ENCODE measurements at regions not wholly inside any gene's neighbourhood (a gene's known extent, or its start where the extent isn't known, plus 50 kb on each side); places are given as distances from the start of the nearest gene placed in this dataset.
A peak's percentile ranks its signal among the peaks of the same experiment; 100 is the strongest.

DNA sequence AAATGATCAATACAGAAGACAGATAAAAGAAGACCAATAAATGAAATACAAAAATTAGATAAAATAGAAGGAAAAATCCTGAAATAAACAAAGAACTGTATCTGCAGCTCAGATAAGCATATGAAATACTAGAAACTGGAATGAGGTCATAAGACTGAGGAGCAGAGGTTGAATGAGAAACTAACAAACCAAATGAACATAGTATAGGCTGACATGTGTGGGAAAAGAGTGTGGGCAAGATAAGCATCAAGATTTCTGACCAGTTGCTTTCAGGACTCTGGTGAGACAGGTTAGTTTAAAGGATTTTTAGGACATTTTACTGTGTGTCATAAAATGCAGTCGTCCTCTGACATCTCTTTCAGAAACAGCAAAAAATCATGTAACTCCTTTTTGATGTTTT lies 2073.2 kb upstream of the TENM3 start:
- no peaks in the 10 kb centered on the region for H3K4me1 ChIP-seq (replicated peaks in 1 of 2)
- in situ Hi-C loops (cut with MboI; ENCODE audit: low pct_unique_long_range_greater_than_20kb in 2 of 9, low sequenced_read_pairs in 9 of 9, unreplicated experiment in 9 of 9): no loop called here
- no peak for ATAC-seq (replicated peaks in 6 of 8)
- WGBS, 10 experiments: 0 to 94% (median 60%) methylated on average over 1 of the region's 1 CpG; no CpG with 5 or more reads in 3 of the 10 experiments
- no peak overlapping the region for H3K27ac ChIP-seq
- no peak overlapping the region for H3K4me3 ChIP-seq

DNA sequence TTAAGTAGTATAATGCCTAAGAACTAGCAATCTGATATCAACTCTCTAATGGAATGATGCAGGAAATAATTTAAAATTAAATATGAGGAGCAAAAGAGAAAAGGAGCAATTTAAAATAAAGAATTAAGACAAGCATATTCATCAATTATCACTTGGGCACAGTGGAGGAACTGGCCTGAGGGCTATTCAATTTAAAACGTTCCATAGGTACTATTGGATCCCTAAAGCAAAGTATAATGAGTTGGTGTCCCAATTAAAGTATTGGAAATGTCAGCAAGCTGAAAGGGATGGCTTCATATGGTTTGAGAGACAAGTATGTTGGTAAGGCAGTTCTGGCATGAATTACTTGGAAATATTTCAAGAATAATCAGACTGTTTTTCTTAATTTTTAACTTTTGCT lies 2064.1 kb upstream of the TENM3 start:
- WGBS, 10 experiments: 0 to 82% (median 28%) methylated on average over 1 of the region's 1 CpG; no CpG with 5 or more reads in 2 of the 10 experiments
- in situ Hi-C loops (cut with MboI; ENCODE audit: low pct_unique_long_range_greater_than_20kb in 2 of 9, low sequenced_read_pairs in 9 of 9, unreplicated experiment in 9 of 9): no loop called here
- ATAC-seq (replicated peaks in 6 of 8): no peak

GRCh38 chr4:180189666-180190065 lies 2053.5 kb upstream of the TENM3 start:
- H3K4me3 ChIP-seq: no peak overlapping the region
- no peaks in the 10 kb centered on the region for H3K4me1 ChIP-seq (replicated peaks in 1 of 2)
- H3K27ac ChIP-seq: no peak overlapping the region
- ATAC-seq (replicated peaks in 6 of 8): no peak
- WGBS, 10 experiments: 0 to 100% (median 95%) methylated on average over 1 of the region's 1 CpG; no CpG with 5 or more reads in 4 of the 10 experiments
- in situ Hi-C loops (cut with MboI; ENCODE audit: low pct_unique_long_range_greater_than_20kb in 2 of 9, low sequenced_read_pairs in 9 of 9, unreplicated experiment in 9 of 9): no loop called here

More for the DNA sequence above, 2064.1 kb upstream of the TENM3 start:
- Histone ChIP-seq H3K4me3 (no peak overlapping the region), H3K27ac (no peak overlapping the region), H3K4me1 (replicated peaks in 1 of 2) (no peaks in the 10 kb centered on the region)

DNA sequence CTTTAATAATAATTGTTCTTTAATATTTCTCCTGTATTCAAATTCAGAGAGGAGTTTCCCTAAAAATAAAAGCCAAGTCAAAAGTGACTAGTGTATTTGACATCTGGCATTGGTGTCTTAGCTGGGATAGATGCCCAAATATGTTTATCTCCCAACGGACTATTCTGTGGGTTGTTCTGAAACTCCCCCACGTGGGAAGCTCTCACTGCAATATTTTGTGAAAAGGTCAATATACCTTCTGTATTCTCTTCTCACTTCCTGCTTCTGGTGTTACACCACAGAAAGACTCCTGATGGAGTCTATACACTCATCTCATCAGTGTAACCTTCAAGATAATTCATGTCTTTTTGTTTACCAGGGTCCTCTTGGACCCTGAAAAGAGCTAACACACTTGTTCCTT lies 2052.8 kb upstream of the TENM3 start:
- Histone ChIP-seq H3K4me3 (no peak overlapping the region), H3K27ac (no peak overlapping the region), H3K4me1 (replicated peaks in 1 of 2) (no peaks in the 10 kb centered on the region)
- in situ Hi-C loops (cut with MboI; ENCODE audit: low pct_unique_long_range_greater_than_20kb in 2 of 9, low sequenced_read_pairs in 9 of 9, unreplicated experiment in 9 of 9): no loop called here
- WGBS, 10 experiments: 0 to 100% (median 81%) methylated on average over 1 to 2 of the region's 2 CpGs
- ATAC-seq (replicated peaks in 6 of 8): no peak

- no peak overlapping the region for H3K27ac ChIP-seq
- H3K4me1 ChIP-seq (replicated peaks in 1 of 2): peaks cover 0 to 2% of the 10 kb centered on the region in 2 donors
- WGBS, 10 experiments: 6 to 100% (median 52%) methylated on average over 2 to 5 of the region's 6 CpGs; no CpG with 5 or more reads in 1 of the 10 experiments
- peak in 1 of 8 experiments; percentile 37 for ATAC-seq (replicated peaks in 6 of 8)
- H3K4me3 ChIP-seq: no peak overlapping the region
- in situ Hi-C loops (cut with MboI; ENCODE audit: low pct_unique_long_range_greater_than_20kb in 2 of 9, low sequenced_read_pairs in 9 of 9, unreplicated experiment in 9 of 9): no loop called here
These were observed 2045.7 kb upstream of the TENM3 start for GRCh38 chr4:180197471-180197870.

DNA sequence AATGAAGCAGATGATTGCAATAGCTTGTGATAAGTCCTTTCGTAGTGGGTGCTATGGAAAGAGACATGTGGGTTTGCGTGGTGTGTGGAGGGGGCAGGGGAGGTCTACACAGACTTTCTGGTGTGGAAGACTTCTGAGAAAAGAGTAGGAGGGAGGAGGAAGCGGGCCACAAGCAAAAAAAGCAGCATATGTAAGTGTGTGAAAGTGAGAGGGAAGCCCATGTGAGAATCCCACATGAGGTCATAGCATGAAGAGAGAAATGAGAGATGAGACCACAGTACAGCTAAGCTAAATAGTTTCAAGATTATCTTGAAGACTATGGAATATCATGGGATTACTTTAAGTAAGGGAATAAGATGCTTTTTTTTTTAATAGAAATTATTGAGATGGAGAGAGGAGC lies 2039.9 kb upstream of the TENM3 start:
- no peak for ATAC-seq (replicated peaks in 6 of 8)
- H3K27ac ChIP-seq: no peak overlapping the region
- in situ Hi-C loops (cut with MboI; ENCODE audit: low pct_unique_long_range_greater_than_20kb in 2 of 9, low sequenced_read_pairs in 9 of 9, unreplicated experiment in 9 of 9): no loop called here
- WGBS, 10 experiments: 8 to 100% (median 94%) methylated on average over 1 to 3 of the region's 3 CpGs; no CpG with 5 or more reads in 3 of the 10 experiments
- H3K4me3 ChIP-seq: no peak overlapping the region
- peaks cover 0 to 4% of the 10 kb centered on the region in 2 donors for H3K4me1 ChIP-seq (replicated peaks in 1 of 2)

DNA sequence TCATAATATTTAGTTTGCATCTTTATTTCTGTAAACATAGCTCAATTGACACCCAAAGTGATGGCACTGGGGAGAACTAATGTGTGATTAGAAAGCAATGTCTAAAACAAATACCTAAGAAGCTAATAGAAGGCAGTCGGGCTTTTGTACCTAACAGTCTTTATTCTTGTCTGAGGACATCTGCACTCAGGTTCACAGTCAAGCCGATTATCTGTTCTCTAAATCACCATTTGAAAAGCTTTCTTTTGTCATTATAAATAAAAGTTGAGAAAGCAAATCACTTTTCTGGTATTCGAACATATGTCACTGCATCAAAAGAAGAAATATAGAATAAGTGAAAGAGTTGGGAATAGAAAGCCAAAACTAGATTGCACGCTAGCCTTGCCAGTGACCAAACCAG lies 2037.9 kb upstream of the TENM3 start:
- Histone ChIP-seq H3K27ac (no peak overlapping the region), H3K4me3 (no peak overlapping the region), H3K4me1 (replicated peaks in 1 of 2) (peaks cover 0 to 4% of the 10 kb centered on the region in 2 donors)
- 7 to 76% (median 39%) methylated on average over 2 to 4 of the region's 4 CpGs for WGBS, 10 experiments
- peak in 1 of 8 experiments; percentile 36 for ATAC-seq (replicated peaks in 6 of 8)
- in situ Hi-C loops (cut with MboI; ENCODE audit: low pct_unique_long_range_greater_than_20kb in 2 of 9, low sequenced_read_pairs in 9 of 9, unreplicated experiment in 9 of 9): no loop called here

GRCh38 chr4:180207921-180208320 lies 2035.3 kb upstream of the TENM3 start:
- no peak overlapping the region for H3K4me3 ChIP-seq
- in situ Hi-C loops (cut with MboI; ENCODE audit: low pct_unique_long_range_greater_than_20kb in 2 of 9, low sequenced_read_pairs in 9 of 9, unreplicated experiment in 9 of 9): no loop called here
- H3K4me1 ChIP-seq (replicated peaks in 1 of 2): peaks cover 0 to 4% of the 10 kb centered on the region in 2 donors
- H3K27ac ChIP-seq: no peak overlapping the region
- peak in 1 of 8 experiments; percentile 39 for ATAC-seq (replicated peaks in 6 of 8)
- WGBS, 10 experiments: 17 to 100% (median 92%) methylated on average over 1 of the region's 1 CpG; no CpG with 5 or more reads in 3 of the 10 experiments

- H3K27ac ChIP-seq: no peak overlapping the region
- no peak for ATAC-seq (replicated peaks in 6 of 8)
- in situ Hi-C loops (cut with MboI; ENCODE audit: low pct_unique_long_range_greater_than_20kb in 2 of 9, low sequenced_read_pairs in 9 of 9, unreplicated experiment in 9 of 9): no loop called here
- no peaks in the 10 kb centered on the region for H3K4me1 ChIP-seq (replicated peaks in 1 of 2)
- WGBS, 10 experiments: 88 to 100% methylated on average over 1 of the region's 1 CpG; no CpG with 5 or more reads in 8 of the 10 experiments
- H3K4me3 ChIP-seq: no peak overlapping the region
These were observed 2026.1 kb upstream of the TENM3 start for GRCh38 chr4:180217070-180217469.

GRCh38 chr4:180219080-180219479 lies 2024.1 kb upstream of the TENM3 start:
- Histone ChIP-seq H3K27ac (no peak overlapping the region), H3K4me1 (replicated peaks in 1 of 2) (no peaks in the 10 kb centered on the region), H3K4me3 (no peak overlapping the region)
- in situ Hi-C loops (cut with MboI; ENCODE audit: low pct_unique_long_range_greater_than_20kb in 2 of 9, low sequenced_read_pairs in 9 of 9, unreplicated experiment in 9 of 9): no loop called here
- ATAC-seq (replicated peaks in 6 of 8): no peak
- WGBS, 10 experiments: 63 to 100% (median 100%) methylated on average over 1 to 3 of the region's 3 CpGs; no CpG with 5 or more reads in 2 of the 10 experiments

- WGBS, 10 experiments: 0 to 100% (median 88%) methylated on average over 1 of the region's 1 CpG; no CpG with 5 or more reads in 3 of the 10 experiments
- no peak for ATAC-seq (replicated peaks in 6 of 8)
- Histone ChIP-seq H3K4me1 (replicated peaks in 1 of 2) (no peaks in the 10 kb centered on the region), H3K27ac (no peak overlapping the region), H3K4me3 (no peak overlapping the region)
- in situ Hi-C loops (cut with MboI; ENCODE audit: low pct_unique_long_range_greater_than_20kb in 2 of 9, low sequenced_read_pairs in 9 of 9, unreplicated experiment in 9 of 9): no loop called here
These were observed 2017.2 kb upstream of the TENM3 start for GRCh38 chr4:180225977-180226376.

DNA sequence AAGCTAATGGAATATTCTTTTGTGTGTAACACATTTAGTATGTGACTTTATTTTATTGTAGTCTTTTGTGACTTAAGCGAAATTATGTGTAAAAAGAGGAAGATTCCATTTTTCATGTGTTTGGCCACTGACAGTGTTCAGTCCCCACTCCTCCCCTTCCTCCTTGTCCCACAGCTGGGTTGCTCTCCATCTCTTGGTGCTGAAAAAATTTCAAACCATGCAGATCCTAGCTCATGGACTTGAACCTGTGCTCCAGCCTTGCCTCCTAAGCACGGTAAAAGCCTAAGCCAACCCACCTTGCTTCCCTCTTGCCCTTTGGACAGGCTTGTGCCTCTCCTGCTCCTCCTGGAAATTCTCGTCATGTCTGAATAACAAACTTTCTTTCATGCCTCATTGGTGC lies 2008.5 kb upstream of the TENM3 start:
- WGBS, 10 experiments: 0 to 83% (median 50%) methylated on average over 1 to 3 of the region's 3 CpGs; no CpG with 5 or more reads in 2 of the 10 experiments
- Histone ChIP-seq H3K4me3 (no peak overlapping the region), H3K27ac (no peak overlapping the region), H3K4me1 (replicated peaks in 1 of 2) (no peaks in the 10 kb centered on the region)
- in situ Hi-C loops (cut with MboI; ENCODE audit: low pct_unique_long_range_greater_than_20kb in 2 of 9, low sequenced_read_pairs in 9 of 9, unreplicated experiment in 9 of 9): no loop called here
- ATAC-seq (replicated peaks in 6 of 8): peak in 1 of 8 experiments; percentile 42

DNA sequence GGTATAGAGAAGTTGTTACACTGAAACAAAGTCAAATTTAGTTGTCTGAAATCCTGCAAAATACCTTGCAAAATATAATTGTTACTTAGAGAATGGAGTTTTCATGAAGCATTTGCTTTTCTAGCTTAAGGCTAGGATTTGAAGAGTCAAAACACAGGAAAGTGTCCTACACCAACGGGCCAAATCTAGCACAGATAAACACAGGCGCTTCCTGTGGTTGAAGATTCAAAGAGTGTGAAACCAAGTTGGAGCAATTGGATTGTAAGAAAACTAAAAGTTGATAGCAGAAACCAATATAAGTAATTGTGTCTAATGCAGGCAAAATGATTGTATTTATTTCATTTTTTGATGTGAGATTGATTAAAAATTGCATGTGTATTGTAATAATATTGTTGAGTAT lies 2002.5 kb upstream of the TENM3 start:
- no peak for ATAC-seq (replicated peaks in 6 of 8)
- H3K4me1 ChIP-seq (replicated peaks in 1 of 2): no peaks in the 10 kb centered on the region
- in situ Hi-C loops (cut with MboI; ENCODE audit: low pct_unique_long_range_greater_than_20kb in 2 of 9, low sequenced_read_pairs in 9 of 9, unreplicated experiment in 9 of 9): no loop called here
- WGBS, 10 experiments: 0 to 100% (median 80%) methylated on average over 1 to 2 of the region's 2 CpGs; no CpG with 5 or more reads in 1 of the 10 experiments
- H3K4me3 ChIP-seq: no peak overlapping the region
- H3K27ac ChIP-seq: no peak overlapping the region

DNA sequence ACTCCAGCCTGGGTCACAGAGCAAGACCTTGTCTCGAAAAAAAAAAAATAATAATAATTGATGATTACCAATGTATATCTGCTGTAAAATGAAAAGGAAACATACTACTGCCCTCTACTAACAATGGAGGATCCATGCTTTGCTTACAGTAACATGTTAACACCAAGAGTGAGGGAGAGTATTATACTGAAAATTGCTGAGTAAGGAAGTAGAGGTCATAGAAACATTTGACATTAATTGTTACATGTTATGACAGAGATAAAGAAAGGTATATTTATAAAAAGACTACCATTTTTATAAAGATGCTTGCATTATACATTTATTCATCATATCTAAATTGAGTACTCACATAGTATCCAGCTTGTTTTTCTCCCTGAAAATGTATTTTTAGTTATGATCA lies 1989.8 kb upstream of the TENM3 start:
- H3K4me3 ChIP-seq: no peak overlapping the region
- 0 to 100% (median 80%) methylated on average over 1 of the region's 1 CpG; no CpG with 5 or more reads in 6 of the 10 experiments for WGBS, 10 experiments
- in situ Hi-C loops (cut with MboI; ENCODE audit: low pct_unique_long_range_greater_than_20kb in 2 of 9, low sequenced_read_pairs in 9 of 9, unreplicated experiment in 9 of 9): no loop called here
- H3K27ac ChIP-seq: no peak overlapping the region
- peaks cover 0 to 3% of the 10 kb centered on the region in 2 donors for H3K4me1 ChIP-seq (replicated peaks in 1 of 2)
- no peak for ATAC-seq (replicated peaks in 6 of 8)
